BJ (cell line): ENCODE measurements at regions not wholly inside any gene's neighbourhood (a gene's known extent, or its start where the extent isn't known, plus 50 kb on each side); places are given as distances from the start of the nearest gene placed in this dataset.

ENCODE experiments used
- CTCF ChIA-PET: fragments of 350-600 bp; formaldehyde crosslinking; extraction: SDS; loops from one replicate; lab custom pipeline; 2021; ENCODE audit warnings: antibody characterized with exemption, inconsistent platforms; lab: Yijun Ruan, JAX
- POLR2A ChIA-PET: fragments of 300-600 bp; sonication (Branson Sonifier 250); formaldehyde crosslinking; extraction: SDS; loops from one replicate; lab custom pipeline; 2021; ENCODE audit warnings: antibody characterized with exemption; lab: Charles Lee
- DNase-seq: peaks from one replicate; pipeline ENCODE4 v3.0.0-alpha.2; 2011; ENCODE audit warnings: low read depth
- H3K27me3 ChIP-seq: 2 replicates; pipeline ENCODE4 v1.6.0; 2011; ENCODE audit warnings: low read length; ENCODE audit not compliant: control insufficient read depth, insufficient read depth
- H3K36me3 ChIP-seq: 2 replicates; pipeline ENCODE4 v1.5.1; 2011; ENCODE audit warnings: low read length; ENCODE audit not compliant: control insufficient read depth, insufficient read depth
- H3K4me3 ChIP-seq: 2 replicates; pipeline ENCODE4 v1.5.1; 2011; ENCODE audit warnings: low read depth, mild to moderate bottlenecking, control low read depth, low read length
- CTCF ChIP-seq: IDR thresholded peaks from 2 replicates; pipeline ENCODE4 v1.5.1; 2011; ENCODE audit warnings: low read depth, mild to moderate bottlenecking, control low read depth, inconsistent platforms, low read length, moderate library complexity; ENCODE audit not compliant: insufficient read depth

GRCh38 chr15:54810496-54810895 is 386.2 kb downstream of the RSL24D1 start:
- H3K27me3 ChIP-seq: no peaks in the 10 kb centered on the region
- H3K4me3 ChIP-seq: no peak overlapping the region
- CTCF ChIA-PET: no interaction called here
- no peak for DNase-seq
- POLR2A ChIA-PET: no interaction called here
- H3K36me3 ChIP-seq: no peaks in the 10 kb centered on the region
- TF ChIP-seq CTCF: no peak

GRCh38 chr15:54810031-54810430 is 386.7 kb downstream of the RSL24D1 start:
- no peaks in the 10 kb centered on the region for H3K36me3 ChIP-seq
- no peak overlapping the region for H3K4me3 ChIP-seq
- DNase-seq: no peak
- TF ChIP-seq CTCF: no peak
- ChIA-PET POLR2A (no interaction called here), CTCF (no interaction called here)
- no peaks in the 10 kb centered on the region for H3K27me3 ChIP-seq

GRCh38 chr15:54808321-54808720 is 388.4 kb downstream of the RSL24D1 start:
- Histone ChIP-seq H3K27me3 (no peaks in the 10 kb centered on the region), H3K36me3 (no peaks in the 10 kb centered on the region), H3K4me3 (no peak overlapping the region)
- no peak for TF ChIP-seq CTCF
- DNase-seq: no peak
- ChIA-PET POLR2A (no interaction called here), CTCF (no interaction called here)

- POLR2A ChIA-PET: no interaction called here
- CTCF ChIA-PET: no interaction called here
- H3K36me3 ChIP-seq: no peaks in the 10 kb centered on the region
- TF ChIP-seq CTCF: no peak
- no peak overlapping the region for H3K4me3 ChIP-seq
- no peaks in the 10 kb centered on the region for H3K27me3 ChIP-seq
- no peak for DNase-seq
Observed at GRCh38 chr15:54803987-54804386, 392.8 kb downstream of the RSL24D1 start.

- no peak for DNase-seq
- POLR2A ChIA-PET: no interaction called here
- Histone ChIP-seq H3K36me3 (no peaks in the 10 kb centered on the region), H3K27me3 (no peaks in the 10 kb centered on the region), H3K4me3 (no peak overlapping the region)
- no peak for TF ChIP-seq CTCF
- CTCF ChIA-PET: no interaction called here
Observed at GRCh38 chr15:54803134-54803808, 393.5 kb downstream of the RSL24D1 start.
